Vagina (tissue), 2 donors: ENCODE measurements at regions not wholly inside any gene's neighbourhood (a gene's known extent, or its start where the extent isn't known, plus 50 kb on each side); places are given as distances from the start of the nearest gene placed in this dataset.
"Not testable (repeated sequence)": the region's sequence is repeated elsewhere in the genome, so short reads cannot be mapped to it uniquely, and the experiment has no call there.

ENCODE experiments used
- CTCF ChIP-seq, 3 experiments: fragments of 450-650 bp in 2 of 3; fragments of 200-600 bp in 1 of 3; sonication (generic) in 1 of 3; IDR thresholded peaks; one replicate each; pipeline ENCODE4 v1.5.1; 2017 to 2019; ENCODE audit warnings: antibody characterized with exemption in 3 of 3, mild to moderate bottlenecking in 2 of 3, moderate library complexity in 2 of 3
- POLR2A ChIP-seq, 2 donors: fragments of 450-650 bp; IDR thresholded peaks; one replicate each; pipeline ENCODE4 v1.6.1; 2017; ENCODE audit warnings: antibody characterized with exemption in 2 of 2, mild to moderate bottlenecking in 2 of 2, moderate library complexity in 2 of 2
- POLR2AphosphoS5 ChIP-seq, 2 donors: sonication (generic); formaldehyde crosslinking; IDR thresholded peaks; one replicate each; pipeline ENCODE4 v1.9.0; 2017; ENCODE audit warnings: antibody characterized with exemption in 2 of 2, mild to moderate bottlenecking in 2 of 2, low read depth in 1 of 2; ENCODE audit not compliant: insufficient read depth in 1 of 2

DNA sequence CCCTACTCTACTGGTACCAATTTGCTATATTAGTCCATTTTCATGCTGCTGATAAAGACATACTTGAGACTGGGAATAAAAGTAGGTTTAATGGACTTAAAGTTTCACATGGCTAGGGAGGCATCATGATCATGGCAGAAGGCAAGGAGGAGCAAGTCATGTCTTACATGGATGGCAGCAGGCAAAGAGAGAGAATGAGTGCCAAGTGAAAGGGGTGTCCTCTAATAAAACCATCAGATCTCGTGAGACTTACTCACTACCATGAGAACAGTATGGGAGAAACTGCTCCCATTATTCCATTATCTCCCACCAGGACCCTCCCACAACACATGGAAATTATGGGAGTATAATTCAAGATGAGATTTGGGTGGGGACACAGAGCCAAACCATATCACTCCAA lies 450.5 kb upstream of the ZEB2 start:
- not testable (repeated sequence) for TF ChIP-seq POLR2A (IDR thresholded peaks at IDR 0.05); CTCF (IDR thresholded peaks at IDR 0.05); POLR2AphosphoS5 (IDR thresholded peaks at IDR 0.05; ENCODE audit: insufficient read depth in 1 of 2, low read depth in 1 of 2)
